ENCODE measurements at regions not wholly inside any gene's neighbourhood (a gene's known extent, or its start where the extent isn't known, plus 50 kb on each side); places are given as distances from the start of the nearest gene placed in this dataset.

DNA sequence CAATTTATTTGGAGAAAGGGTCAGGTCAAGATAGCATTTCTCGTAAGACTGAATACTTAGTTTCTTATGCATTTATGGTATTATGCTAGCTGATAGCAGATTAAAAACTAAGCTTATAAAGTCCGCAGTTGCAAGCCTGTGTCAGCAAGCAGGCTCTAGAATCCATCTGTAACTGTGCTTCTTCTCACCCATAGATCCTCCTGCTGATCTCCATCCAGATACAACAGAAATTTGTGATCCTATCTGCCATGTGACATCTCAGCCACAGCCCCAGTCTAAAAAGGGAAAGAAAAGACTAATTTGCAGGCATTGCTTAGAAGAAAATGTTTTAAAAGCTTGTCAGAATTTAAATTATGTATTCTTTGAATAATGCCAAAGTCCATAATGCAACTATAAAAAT is 265.4 kb upstream of the CCDC54 start:
- no peak for DNase-seq (ENCODE audit: low read depth)
- no peak overlapping the region for H3K4me3 ChIP-seq (ENCODE audit: low read depth, low read length)
- ChIA-PET CTCF (no interaction called here), POLR2A (no interaction called here)
- no peaks in the 10 kb centered on the region for H3K36me3 ChIP-seq (ENCODE audit: control insufficient read depth, insufficient read depth, low read length)
- TF ChIP-seq, protein P1, sequence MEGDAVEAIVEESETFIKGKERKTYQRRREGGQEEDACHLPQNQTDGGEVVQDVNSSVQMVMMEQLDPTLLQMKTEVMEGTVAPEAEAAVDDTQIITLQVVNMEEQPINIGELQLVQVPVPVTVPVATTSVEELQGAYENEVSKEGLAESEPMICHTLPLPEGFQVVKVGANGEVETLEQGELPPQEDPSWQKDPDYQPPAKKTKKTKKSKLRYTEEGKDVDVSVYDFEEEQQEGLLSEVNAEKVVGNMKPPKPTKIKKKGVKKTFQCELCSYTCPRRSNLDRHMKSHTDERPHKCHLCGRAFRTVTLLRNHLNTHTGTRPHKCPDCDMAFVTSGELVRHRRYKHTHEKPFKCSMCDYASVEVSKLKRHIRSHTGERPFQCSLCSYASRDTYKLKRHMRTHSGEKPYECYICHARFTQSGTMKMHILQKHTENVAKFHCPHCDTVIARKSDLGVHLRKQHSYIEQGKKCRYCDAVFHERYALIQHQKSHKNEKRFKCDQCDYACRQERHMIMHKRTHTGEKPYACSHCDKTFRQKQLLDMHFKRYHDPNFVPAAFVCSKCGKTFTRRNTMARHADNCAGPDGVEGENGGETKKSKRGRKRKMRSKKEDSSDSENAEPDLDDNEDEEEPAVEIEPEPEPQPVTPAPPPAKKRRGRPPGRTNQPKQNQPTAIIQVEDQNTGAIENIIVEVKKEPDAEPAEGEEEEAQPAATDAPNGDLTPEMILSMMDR (IDR thresholded peaks at IDR 0.05; ENCODE audit: insufficient read depth, low read depth, low read length): no peak
- H3K27me3 ChIP-seq (ENCODE audit: control insufficient read depth, insufficient read depth, low read length): no peaks in the 10 kb centered on the region

DNA sequence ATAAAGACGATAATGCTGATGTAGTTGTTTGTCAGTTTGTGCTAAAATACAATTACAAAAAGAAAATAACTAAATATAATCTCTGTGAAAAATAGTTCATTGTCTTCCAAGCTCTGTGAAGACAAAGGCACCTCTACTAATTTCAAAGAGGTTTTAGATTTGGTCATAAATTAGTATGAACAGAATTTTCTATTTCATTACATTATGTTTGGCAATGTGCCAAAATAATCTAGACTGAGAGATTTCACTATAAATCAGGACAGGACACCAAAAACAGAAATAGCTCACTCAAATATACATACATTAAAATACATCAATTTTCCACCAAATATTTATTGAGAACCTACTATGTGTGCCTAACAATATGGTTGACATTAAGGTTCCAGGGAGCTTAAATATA is 264.9 kb upstream of the CCDC54 start:
- CTCF ChIA-PET: no interaction called here
- Histone ChIP-seq H3K4me3 (ENCODE audit: low read depth, low read length) (no peak overlapping the region), H3K27me3 (ENCODE audit: control insufficient read depth, insufficient read depth, low read length) (no peaks in the 10 kb centered on the region), H3K36me3 (ENCODE audit: control insufficient read depth, insufficient read depth, low read length) (no peaks in the 10 kb centered on the region)
- TF ChIP-seq, protein P1 (IDR thresholded peaks at IDR 0.05; ENCODE audit: insufficient read depth, low read depth, low read length): no peak
- no peak for DNase-seq (ENCODE audit: low read depth)
- POLR2A ChIA-PET: no interaction called here

DNA sequence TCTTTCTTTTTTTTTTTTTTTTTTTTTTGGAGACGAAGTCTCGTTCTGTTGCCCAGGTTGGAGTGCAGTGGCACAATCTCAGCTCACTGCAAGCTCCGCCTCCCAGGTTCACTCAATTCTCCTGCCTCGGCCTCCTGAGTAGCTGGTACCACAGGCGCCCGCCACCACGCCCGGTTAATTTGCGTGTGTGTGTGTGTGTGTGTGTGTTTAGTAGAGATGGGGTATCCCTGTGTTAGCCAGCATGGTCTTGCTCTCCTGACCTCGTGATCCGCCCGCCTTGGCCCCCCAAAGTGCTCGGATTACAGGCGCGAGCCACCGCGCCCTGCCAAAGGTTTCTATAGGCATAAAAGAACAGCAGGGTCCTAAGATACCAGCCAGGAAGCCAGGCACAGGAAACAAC is 261.0 kb upstream of the CCDC54 start:
- TF ChIP-seq, protein P1 (IDR thresholded peaks at IDR 0.05; ENCODE audit: insufficient read depth, low read depth, low read length): no peak
- Histone ChIP-seq H3K27me3 (ENCODE audit: control insufficient read depth, insufficient read depth, low read length) (no peaks in the 10 kb centered on the region), H3K36me3 (ENCODE audit: control insufficient read depth, insufficient read depth, low read length) (no peaks in the 10 kb centered on the region), H3K4me3 (ENCODE audit: low read depth, low read length) (no peak overlapping the region)
- CTCF ChIA-PET: interaction anchor here (0.7 to 1.1 kb wide), 2 partner anchors 119 to 1168 kb away, joined by 3 read pairs; no protein-coding TSS in a partner anchor
- POLR2A ChIA-PET: no interaction called here
- no peak for DNase-seq (ENCODE audit: low read depth)

DNA sequence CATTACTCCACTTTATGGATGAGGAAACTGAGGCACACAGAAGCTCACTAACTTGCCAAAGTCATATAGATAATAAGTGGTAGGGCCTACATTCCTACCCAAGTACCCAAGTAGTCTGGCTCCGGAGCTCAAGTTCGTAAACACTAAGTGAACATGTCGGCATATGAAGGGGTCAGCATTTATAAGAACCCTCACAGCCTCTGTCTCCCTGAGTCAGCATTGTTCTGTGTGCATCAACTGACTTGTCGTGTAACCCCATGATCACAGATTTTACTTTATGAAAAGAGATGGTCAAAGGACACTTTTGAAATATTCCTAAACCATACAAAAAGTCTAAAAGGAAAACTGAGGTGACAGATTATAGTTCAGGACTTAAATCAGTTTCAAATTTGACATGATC is 260.1 kb upstream of the CCDC54 start:
- no peak for DNase-seq (ENCODE audit: low read depth)
- Histone ChIP-seq H3K4me3 (ENCODE audit: low read depth, low read length) (no peak overlapping the region), H3K36me3 (ENCODE audit: control insufficient read depth, insufficient read depth, low read length) (no peaks in the 10 kb centered on the region), H3K27me3 (ENCODE audit: control insufficient read depth, insufficient read depth, low read length) (no peaks in the 10 kb centered on the region)
- TF ChIP-seq, protein P1 (IDR thresholded peaks at IDR 0.05; ENCODE audit: insufficient read depth, low read depth, low read length): no peak
- CTCF ChIA-PET: interaction anchor here (1.5 to 2.7 kb wide), 3 partner anchors 17 to 508 kb away, joined by 6 to 7 read pairs (median 6); no protein-coding TSS in a partner anchor
- POLR2A ChIA-PET: no interaction called here

DNA sequence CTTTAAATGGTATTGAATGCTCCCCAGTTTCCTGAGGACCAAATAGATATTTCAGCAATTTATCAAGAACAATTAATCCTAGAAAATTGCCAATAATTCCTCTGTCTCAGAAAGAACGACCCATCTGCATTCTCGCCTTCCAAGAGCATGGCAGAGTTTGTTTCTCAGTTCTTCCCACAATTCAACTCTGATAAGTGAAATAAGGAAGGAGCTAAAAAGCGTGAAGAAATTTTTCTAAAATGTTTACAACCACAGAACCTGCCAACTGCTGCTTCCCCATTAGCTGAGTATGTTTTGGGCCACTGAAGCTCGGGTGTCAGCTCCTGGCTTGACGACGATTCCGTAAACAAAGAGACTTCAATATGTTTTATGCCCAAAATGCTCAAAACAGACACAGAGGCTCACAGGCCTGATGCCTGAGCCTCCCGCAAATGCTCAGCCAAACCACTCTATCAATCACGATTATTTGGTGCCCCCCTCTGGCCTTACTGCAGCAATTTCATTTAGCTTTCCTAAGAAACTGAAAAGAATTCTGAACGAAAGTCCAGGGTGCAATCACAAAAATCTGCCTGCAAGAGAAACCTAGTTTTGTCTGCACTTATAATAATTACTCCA is 259.2 kb upstream of the CCDC54 start:
- H3K36me3 ChIP-seq (ENCODE audit: control insufficient read depth, insufficient read depth, low read length): no peaks in the 10 kb centered on the region
- ChIA-PET CTCF (interaction anchor here (0.7 to 2.7 kb wide), 10 partner anchors 9 to 511 kb away, joined by 3 to 7 read pairs (median 4); no protein-coding TSS in a partner anchor), POLR2A (no interaction called here)
- no peak overlapping the region for H3K4me3 ChIP-seq (ENCODE audit: low read depth, low read length)
- peak; percentile 5 for DNase-seq (ENCODE audit: low read depth)
- no peaks in the 10 kb centered on the region for H3K27me3 ChIP-seq (ENCODE audit: control insufficient read depth, insufficient read depth, low read length)
- TF ChIP-seq, protein P1 (IDR thresholded peaks at IDR 0.05; ENCODE audit: insufficient read depth, low read depth, low read length): peak; percentile 71
